ENCODE measurements at regions not wholly inside any gene's neighbourhood (a gene's known extent, or its start where the extent isn't known, plus 50 kb on each side); places are given as distances from the start of the nearest gene placed in this dataset.
A peak's percentile ranks its signal among the peaks of the same experiment; 100 is the strongest.

DNA sequence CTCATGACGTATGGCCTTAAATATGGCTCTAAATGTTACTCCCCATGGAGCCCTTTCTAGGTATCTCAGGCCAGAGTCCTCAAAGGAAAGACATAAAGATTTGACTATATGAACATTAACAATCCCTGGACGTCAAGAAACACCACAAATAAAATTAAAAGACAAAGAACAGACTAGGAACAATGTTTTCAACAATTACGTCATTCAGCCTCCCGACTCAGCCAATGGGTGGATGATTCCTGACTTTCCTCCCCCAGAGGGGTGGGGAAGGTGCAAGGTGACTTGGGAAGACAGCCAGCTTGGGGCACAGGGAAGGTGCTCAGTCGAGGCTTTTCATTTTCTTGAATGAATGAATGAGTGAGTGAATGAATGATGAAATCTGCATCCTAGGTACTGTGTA is 157.4 kb downstream of the TFAP2C start:
- no peaks in the 10 kb centered on the region for H3K36me3 Mint-ChIP-seq
- no peak for DNase-seq (ENCODE audit: low spot score)
- no peak overlapping the region for H3K4me3 Mint-ChIP-seq
- no peak overlapping the region for H3K27ac Mint-ChIP-seq
- H3K4me1 Mint-ChIP-seq (ENCODE audit: low read depth in 2 of 2), result no peaks in the 10 kb centered on the region
- H3K9me3 Mint-ChIP-seq, result no peaks in the 10 kb centered on the region
- H3K27me3 Mint-ChIP-seq, result peaks cover 3 to 12% of the 10 kb centered on the region in 2 donors
- no peak for ATAC-seq

DNA sequence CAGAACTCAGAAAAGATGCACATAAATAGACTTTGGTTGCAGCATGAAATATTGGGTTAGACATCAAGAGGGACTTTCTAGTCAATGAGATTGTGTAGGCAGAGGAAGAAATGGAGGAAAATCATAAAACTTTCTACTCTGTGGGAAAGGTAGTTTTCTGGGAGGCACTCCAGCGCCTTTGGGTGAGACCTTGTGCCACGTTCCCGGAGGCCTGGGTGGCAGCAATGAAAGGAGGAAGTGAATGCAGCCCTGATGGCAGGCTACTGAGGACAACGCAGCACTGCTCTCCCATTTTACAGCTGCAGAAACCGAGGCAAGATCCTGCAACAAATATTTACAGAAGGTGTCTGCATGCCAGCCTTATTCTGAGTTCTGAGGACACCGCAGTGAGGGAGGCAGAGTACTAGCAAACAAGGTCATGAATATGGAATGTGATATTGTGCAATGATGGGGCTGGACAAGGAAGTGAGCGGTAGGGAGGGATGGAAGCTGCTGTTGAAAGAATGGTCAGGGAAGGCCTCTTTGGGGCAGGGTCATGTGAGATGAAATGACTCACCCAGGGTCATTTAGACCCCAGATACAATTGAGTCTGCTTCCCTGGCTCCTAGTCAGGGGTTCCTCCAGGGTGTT is 159.1 kb downstream of the TFAP2C start:
- Mint-ChIP-seq H3K9me3 (no peaks in the 10 kb centered on the region), H3K36me3 (no peaks in the 10 kb centered on the region), H3K27ac (no peak overlapping the region), H3K27me3 (peaks cover 2 to 8% of the 10 kb centered on the region in 2 donors), H3K4me1 (ENCODE audit: low read depth in 2 of 2) (no peaks in the 10 kb centered on the region), H3K4me3 (no peak overlapping the region)
- ATAC-seq (no peak), DNase-seq (ENCODE audit: low spot score) (no peak)

DNA sequence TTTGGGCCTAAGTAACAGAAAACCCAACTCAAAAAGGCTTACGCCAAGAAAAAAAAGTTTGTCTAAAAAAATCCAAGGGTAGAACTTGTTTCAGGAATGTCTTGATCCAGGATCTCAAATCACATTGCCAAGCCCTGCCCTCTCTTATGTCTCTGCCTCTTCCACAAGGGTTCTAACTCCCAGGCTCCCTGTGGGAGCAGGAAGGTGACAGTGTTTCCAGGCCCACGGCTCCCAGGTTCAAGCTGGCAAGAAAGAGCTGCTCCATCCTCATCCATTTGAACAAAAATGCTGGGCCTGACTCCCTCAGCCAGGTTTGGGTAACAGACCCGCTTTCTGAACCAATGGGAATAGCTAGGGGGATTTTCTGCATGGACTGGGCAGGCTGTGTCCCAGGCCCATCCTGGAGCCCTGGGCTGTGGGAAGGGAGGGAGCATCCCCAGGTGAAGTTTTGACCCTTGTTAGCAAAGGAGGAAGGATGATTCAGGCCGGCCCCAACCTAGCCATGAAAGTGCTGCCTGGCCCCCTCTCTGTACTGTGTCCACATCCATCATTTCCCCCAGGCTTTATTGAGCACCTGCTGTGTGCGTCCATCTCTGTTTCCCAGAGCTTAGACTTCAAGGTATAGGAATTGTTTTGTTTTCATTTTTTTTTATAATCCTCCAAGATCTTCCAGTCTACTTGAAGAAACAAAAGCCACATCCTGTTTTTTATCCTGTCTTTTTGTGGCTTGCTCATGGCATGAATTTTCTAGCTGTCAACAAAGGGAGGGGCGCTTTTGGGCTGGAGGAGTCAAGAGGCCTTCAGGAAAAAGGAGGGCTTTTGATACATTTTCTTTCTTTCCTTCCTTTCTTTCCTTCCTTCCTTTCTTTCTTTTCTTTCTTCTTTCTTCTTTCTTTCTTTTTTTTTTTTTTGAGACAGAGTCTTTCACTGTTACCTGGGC is 159.8 kb downstream of the TFAP2C start:
- Mint-ChIP-seq H3K36me3 (no peaks in the 10 kb centered on the region), H3K27ac (no peak overlapping the region), H3K9me3 (no peaks in the 10 kb centered on the region), H3K4me3 (no peak overlapping the region), H3K4me1 (ENCODE audit: low read depth in 2 of 2) (no peaks in the 10 kb centered on the region), H3K27me3 (peaks cover 3 to 8% of the 10 kb centered on the region in 2 donors)
- ATAC-seq, result no peak
- DNase-seq (ENCODE audit: low spot score), result no peak

DNA sequence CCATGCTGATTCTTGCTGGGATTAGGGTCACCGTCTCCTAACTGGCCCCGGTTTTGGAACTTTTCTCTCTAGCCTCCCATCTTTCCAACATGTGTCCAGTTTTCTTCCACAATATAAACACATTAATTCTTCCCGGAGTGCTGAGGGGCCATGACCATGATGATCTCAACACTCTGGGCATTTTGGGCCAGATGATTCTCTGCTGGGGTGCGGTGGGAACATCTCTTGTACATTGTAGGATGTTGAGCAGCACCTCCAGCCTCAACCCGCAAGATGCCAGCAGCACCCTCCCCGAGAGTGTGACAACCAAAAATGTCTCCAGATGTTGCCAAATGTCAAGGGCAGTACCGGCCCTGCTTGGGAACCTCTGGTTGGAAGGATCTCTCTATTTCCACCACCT is 164.8 kb downstream of the TFAP2C start:
- no peak overlapping the region for H3K27ac Mint-ChIP-seq
- H3K4me3 Mint-ChIP-seq, result no peak overlapping the region
- no peaks in the 10 kb centered on the region for H3K36me3 Mint-ChIP-seq
- H3K9me3 Mint-ChIP-seq, result no peaks in the 10 kb centered on the region
- H3K27me3 Mint-ChIP-seq, result peaks cover 10 to 19% of the 10 kb centered on the region in 2 donors
- no peaks in the 10 kb centered on the region for H3K4me1 Mint-ChIP-seq (ENCODE audit: low read depth in 2 of 2)
- no peak for ATAC-seq
- no peak for DNase-seq (ENCODE audit: low spot score)

DNA sequence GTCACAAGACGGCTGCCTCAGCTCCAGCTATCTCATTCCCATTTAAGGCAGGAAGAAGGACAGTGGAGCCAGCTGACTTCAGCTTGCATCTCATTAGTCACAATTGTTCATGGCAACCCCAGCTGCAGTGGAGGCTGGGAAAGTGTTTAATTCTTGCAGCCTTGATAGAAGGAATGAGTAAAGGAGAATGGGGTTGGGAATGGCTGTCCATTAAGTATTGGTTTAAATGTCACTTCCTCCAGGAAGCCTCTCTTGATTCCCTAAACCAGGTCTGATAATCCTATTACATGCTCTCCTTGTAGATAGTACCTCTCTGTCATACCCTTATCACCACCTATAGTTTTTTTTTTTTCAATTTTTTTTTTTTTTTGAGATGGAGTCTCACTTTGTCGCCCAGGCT is 166.4 kb downstream of the TFAP2C start:
- Mint-ChIP-seq H3K4me3 (no peak overlapping the region), H3K27ac (no peak overlapping the region), H3K36me3 (no peaks in the 10 kb centered on the region), H3K9me3 (no peaks in the 10 kb centered on the region), H3K27me3 (peaks cover 13 to 29% of the 10 kb centered on the region in 2 donors), H3K4me1 (ENCODE audit: low read depth in 2 of 2) (no peaks in the 10 kb centered on the region)
- ATAC-seq (no peak), DNase-seq (ENCODE audit: low spot score) (no peak)

DNA sequence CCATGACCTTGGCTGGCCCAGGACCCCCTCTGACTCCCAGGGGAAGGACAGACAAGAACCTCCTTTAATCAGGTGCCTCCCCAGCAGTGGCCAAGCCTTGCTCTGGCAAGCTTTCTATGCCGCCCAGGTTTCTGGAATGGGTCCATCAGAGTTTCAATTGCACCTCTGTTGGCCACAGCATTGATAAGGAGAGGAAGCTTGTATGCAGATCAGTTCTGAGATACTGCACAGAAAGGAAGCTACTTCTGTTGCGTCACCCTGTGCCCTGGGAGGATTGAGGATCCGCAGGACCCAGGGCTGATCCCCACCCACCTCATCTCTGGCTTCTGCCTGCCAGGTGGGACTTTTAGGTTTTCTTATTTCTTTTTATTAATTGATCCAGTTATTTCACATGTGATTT is 167.2 kb downstream of the TFAP2C start:
- H3K27me3 Mint-ChIP-seq, result peaks cover 16 to 30% of the 10 kb centered on the region in 2 donors
- ATAC-seq (no peak), DNase-seq (ENCODE audit: low spot score) (no peak)
- H3K4me1 Mint-ChIP-seq (ENCODE audit: low read depth in 2 of 2), result no peaks in the 10 kb centered on the region
- no peaks in the 10 kb centered on the region for H3K36me3 Mint-ChIP-seq
- no peak overlapping the region for H3K4me3 Mint-ChIP-seq
- H3K27ac Mint-ChIP-seq, result no peak overlapping the region
- no peaks in the 10 kb centered on the region for H3K9me3 Mint-ChIP-seq

DNA sequence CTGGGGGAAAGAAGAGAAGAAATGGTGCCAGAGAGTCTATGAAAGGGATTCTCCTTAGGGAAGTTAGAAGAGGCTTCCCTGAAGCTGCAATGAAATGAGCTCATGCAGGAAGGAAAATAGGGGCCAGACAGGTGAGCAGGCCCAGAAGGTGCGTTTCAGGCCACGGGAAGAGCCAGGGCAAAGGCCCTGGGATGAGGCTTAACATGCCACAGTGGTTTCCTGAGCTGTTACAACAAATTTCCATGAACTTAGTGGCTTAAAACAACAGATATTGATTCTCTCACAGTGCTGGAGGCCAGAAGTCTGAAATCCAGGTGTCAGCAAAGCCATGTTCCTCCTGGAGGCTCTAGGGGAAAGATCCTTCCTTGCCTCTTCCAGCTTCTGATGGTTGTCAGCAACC is 167.9 kb downstream of the TFAP2C start:
- Mint-ChIP-seq H3K9me3 (no peaks in the 10 kb centered on the region), H3K4me1 (ENCODE audit: low read depth in 2 of 2) (no peaks in the 10 kb centered on the region), H3K36me3 (no peaks in the 10 kb centered on the region), H3K27me3 (peaks cover 14 to 30% of the 10 kb centered on the region in 2 donors), H3K4me3 (no peak overlapping the region), H3K27ac (no peak overlapping the region)
- no peak for DNase-seq (ENCODE audit: low spot score)
- ATAC-seq, result no peak

DNA sequence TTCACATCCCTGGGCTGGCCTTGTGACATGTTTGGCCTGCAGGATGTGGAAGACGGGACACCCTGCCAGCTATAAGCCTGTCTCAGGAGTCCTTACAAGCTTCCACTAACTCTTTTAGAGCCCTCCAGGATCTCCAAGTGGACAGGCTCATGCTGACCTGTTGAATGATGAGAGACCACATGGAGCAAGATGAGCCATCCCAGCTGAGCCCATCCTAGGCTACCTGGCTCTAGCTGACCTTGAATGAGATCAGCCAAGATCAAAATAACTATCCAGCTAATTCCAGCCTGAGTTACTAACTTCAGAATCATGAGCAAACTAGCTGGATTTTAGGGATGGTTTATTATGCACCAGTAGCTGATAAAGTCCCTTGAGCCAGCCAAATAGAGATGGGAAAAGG is 169.5 kb downstream of the TFAP2C start:
- no peak overlapping the region for H3K4me3 Mint-ChIP-seq
- no peaks in the 10 kb centered on the region for H3K9me3 Mint-ChIP-seq
- ATAC-seq (no peak), DNase-seq (ENCODE audit: low spot score) (no peak)
- no peaks in the 10 kb centered on the region for H3K36me3 Mint-ChIP-seq
- H3K27me3 Mint-ChIP-seq, result peaks cover 16 to 30% of the 10 kb centered on the region in 2 donors
- H3K4me1 Mint-ChIP-seq (ENCODE audit: low read depth in 2 of 2), result no peaks in the 10 kb centered on the region
- no peak overlapping the region for H3K27ac Mint-ChIP-seq

DNA sequence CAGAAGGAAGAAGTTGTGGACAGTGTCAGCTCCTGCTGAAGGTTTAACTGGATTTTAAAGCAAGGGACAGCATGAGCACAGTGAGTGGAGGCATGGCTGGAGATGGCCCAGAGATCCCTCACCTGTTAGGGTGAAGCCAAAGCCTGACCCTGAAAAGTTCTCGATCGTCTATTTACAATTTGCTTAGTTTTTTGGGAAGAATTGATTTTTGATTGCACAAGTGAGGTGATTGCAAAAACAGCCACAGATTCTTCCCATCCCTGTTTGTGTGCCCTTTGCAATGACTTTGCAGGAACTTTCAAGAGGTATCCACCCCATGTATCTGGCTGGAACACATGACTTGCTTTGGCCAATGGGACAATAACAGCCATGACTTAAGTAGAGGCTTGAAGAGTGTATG is 170.1 kb downstream of the TFAP2C start:
- ATAC-seq (no peak), DNase-seq (ENCODE audit: low spot score) (no peak)
- no peak overlapping the region for H3K27ac Mint-ChIP-seq
- H3K9me3 Mint-ChIP-seq, result no peaks in the 10 kb centered on the region
- no peaks in the 10 kb centered on the region for H3K36me3 Mint-ChIP-seq
- H3K4me1 Mint-ChIP-seq (ENCODE audit: low read depth in 2 of 2), result no peaks in the 10 kb centered on the region
- H3K27me3 Mint-ChIP-seq, result peaks cover 13 to 30% of the 10 kb centered on the region in 2 donors
- no peak overlapping the region for H3K4me3 Mint-ChIP-seq

DNA sequence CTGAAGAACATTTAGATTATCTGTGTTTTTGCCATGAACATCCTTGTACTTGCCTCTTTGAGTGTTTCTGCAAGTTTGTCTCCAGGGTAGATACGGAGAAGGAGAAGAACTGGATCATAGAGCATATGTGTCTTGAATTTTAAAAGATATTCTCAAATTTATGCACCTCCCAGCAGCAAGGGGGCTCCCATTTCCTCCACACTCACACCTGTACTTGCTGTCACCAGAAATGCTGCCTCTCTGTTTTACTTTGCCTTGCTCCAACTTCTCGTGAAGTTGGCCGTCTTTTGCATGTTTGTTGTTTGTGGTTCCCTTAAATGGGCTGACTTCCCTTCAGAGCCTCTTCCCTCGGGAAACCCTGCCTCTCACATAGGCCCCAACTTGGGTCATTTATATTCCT is 171.0 kb downstream of the TFAP2C start:
- DNase-seq (ENCODE audit: low spot score) (no peak), ATAC-seq (no peak)
- no peaks in the 10 kb centered on the region for H3K9me3 Mint-ChIP-seq
- H3K27me3 Mint-ChIP-seq, result peaks cover 11 to 30% of the 10 kb centered on the region in 2 donors
- no peak overlapping the region for H3K4me3 Mint-ChIP-seq
- H3K27ac Mint-ChIP-seq, result no peak overlapping the region
- H3K4me1 Mint-ChIP-seq (ENCODE audit: low read depth in 2 of 2), result no peaks in the 10 kb centered on the region
- no peaks in the 10 kb centered on the region for H3K36me3 Mint-ChIP-seq

DNA sequence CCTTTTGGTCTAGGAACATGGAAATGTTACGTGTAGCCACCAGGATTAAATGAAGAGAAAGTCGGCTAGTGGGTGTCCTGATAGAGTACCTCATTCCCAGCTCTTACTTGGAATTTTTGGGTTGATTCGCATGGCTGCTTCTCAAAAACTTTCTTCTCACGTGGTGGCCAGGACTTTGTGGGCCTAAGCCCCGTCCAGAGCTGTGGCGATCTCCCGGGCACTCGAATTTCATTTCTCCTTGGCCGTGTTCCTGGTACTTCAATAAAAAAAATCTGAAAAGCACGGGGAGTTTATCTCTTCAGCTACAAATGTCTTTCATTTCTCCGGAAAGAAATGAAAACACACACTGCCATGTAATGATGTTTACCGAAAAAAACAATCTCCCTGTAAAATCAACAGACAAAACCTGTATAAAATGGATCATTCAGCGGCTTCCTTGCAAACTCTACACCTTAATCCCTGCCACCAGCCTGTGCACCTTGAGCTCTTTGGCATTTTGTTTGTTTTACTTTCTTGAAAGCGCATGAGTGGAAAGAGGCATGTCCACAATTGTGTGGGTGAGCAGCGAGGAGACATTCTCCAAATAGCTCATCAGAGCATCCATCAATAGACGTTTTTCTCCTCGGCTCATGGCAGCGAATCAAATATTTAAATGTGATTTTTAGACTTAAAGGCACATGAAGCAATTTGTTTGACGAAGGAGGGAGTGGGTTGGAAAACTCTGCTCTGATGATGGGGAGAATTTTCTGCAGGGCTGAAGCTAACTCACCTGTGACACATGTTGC is 173.1 kb downstream of the TFAP2C start:
- no peak for ATAC-seq
- no peaks in the 10 kb centered on the region for H3K9me3 Mint-ChIP-seq
- no peaks in the 10 kb centered on the region for H3K36me3 Mint-ChIP-seq

DNA sequence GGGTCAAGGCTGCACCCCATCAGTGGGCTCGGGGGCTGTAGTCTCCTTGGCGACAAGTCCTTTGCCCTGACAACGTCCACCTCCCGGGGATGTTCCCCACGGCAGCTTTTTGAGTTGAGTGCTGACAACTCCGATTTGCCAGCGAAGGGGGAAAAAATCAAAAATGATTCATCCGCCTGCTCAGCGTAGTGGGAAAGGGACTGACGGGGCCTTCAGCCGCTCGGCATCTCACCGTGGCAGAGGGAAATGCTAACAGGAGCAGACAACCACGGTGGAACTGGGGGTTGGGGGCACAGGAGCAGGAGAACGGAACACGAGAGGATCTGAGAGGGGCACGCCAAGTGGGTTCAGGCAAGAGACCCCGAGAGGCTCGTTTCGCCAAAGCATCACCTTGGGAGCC is 173.7 kb downstream of the TFAP2C start:
- Mint-ChIP-seq H3K9me3 (no peaks in the 10 kb centered on the region), H3K27ac (no peak overlapping the region), H3K36me3 (no peaks in the 10 kb centered on the region), H3K4me1 (ENCODE audit: low read depth in 2 of 2) (no peaks in the 10 kb centered on the region), H3K27me3 (peaks cover 16 to 32% of the 10 kb centered on the region in 2 donors), H3K4me3 (no peak overlapping the region)
- DNase-seq (ENCODE audit: low spot score), result no peak
- no peak for ATAC-seq

More for the DNA sequence above, 173.1 kb downstream of the TFAP2C start:
- Mint-ChIP-seq H3K4me3 (no peak overlapping the region), H3K27me3 (peaks cover 13 to 28% of the 10 kb centered on the region in 2 donors), H3K4me1 (ENCODE audit: low read depth in 2 of 2) (no peaks in the 10 kb centered on the region), H3K27ac (no peak overlapping the region)
- DNase-seq (ENCODE audit: low spot score), result no peak

DNA sequence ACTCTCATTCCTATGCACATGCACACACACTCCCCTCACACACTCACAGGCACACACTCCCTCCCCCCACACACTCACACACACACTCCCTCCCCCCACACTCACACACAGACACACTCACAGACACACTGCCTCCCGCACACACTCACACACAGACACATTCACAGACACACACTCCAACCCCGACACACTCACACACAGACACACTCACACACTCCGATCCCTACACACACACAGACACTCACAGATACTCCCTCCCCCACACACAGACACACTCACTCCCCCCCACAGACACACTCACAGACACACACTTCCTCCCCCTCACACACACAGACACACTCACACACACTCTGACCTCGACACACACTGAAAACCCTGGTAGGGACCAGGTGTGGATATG is 176.2 kb downstream of the TFAP2C start:
- H3K4me3 Mint-ChIP-seq, result no peak overlapping the region
- H3K27me3 Mint-ChIP-seq, result peaks cover 22 to 25% of the 10 kb centered on the region in 2 donors
- peak in 1 of 2 donors; percentile 28 for ATAC-seq
- no peak for DNase-seq (ENCODE audit: low spot score)
- no peak overlapping the region for H3K27ac Mint-ChIP-seq
- no peaks in the 10 kb centered on the region for H3K36me3 Mint-ChIP-seq
- no peaks in the 10 kb centered on the region for H3K4me1 Mint-ChIP-seq (ENCODE audit: low read depth in 2 of 2)
- no peaks in the 10 kb centered on the region for H3K9me3 Mint-ChIP-seq

DNA sequence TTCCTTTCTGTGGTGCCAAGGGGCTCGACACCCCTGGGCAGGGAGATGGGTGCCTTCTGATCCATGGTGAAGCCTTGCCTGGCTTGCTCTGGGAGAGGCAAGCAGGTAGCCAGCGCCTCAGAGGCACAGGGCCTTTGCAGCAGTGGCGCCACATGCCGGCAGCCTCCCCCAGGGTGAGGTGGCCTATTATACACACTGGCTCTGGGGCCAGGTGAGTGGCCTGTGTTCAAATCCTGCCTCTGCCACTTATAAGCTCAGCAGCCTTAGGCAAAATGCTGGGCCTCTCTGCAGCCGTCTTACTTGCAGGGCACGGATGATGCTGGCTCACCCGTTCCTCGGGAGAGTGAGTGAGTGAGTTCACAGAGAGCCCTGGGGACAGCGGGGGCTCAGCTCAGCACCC is 176.9 kb downstream of the TFAP2C start:
- H3K27ac Mint-ChIP-seq, result no peak overlapping the region

More for the DNA sequence above, 176.9 kb downstream of the TFAP2C start:
- Mint-ChIP-seq H3K4me1 (ENCODE audit: low read depth in 2 of 2) (no peaks in the 10 kb centered on the region), H3K36me3 (no peaks in the 10 kb centered on the region), H3K9me3 (no peaks in the 10 kb centered on the region), H3K27me3 (peaks cover 18 to 24% of the 10 kb centered on the region in 2 donors), H3K4me3 (no peak overlapping the region)
- no peak for DNase-seq (ENCODE audit: low spot score)
- ATAC-seq, result no peak
